Activated CD8-positive, alpha-beta T cell treated with anti-CD3 and anti-CD28 coated beads for 36 hours (primary cell): ENCODE measurements at regions not wholly inside any gene's neighbourhood (a gene's known extent, or its start where the extent isn't known, plus 50 kb on each side); places are given as distances from the start of the nearest gene placed in this dataset.

ENCODE experiments used
- ATAC-seq: fragments of 200-7000 bp; cut with Tn5 transposase; one replicate; pipeline ENCODE4 v1.10.0; 2021; ENCODE audit warnings: mild to moderate bottlenecking, moderate library complexity
- CTCF ChIA-PET: fragments of 350-600 bp; sonication (Branson Sonifier 250); formaldehyde crosslinking; loops from one replicate; lab custom pipeline; 2021; ENCODE audit warnings: antibody characterized with exemption; lab: Charles Lee
- POLR2A ChIA-PET: fragments of 350-600 bp; sonication (Branson Sonifier 250); formaldehyde crosslinking; loops from one replicate; lab custom pipeline; 2021; ENCODE audit warnings: antibody characterized with exemption; lab: Charles Lee
- DNase-seq: peaks from one replicate; pipeline ENCODE4 v3.0.0-alpha.2; 2020
- H3K27ac Mint-ChIP-seq: one replicate; pipeline ENCODE4 v1.8.0; 2021; ENCODE audit warnings: mild to moderate bottlenecking, mixed read lengths
- H3K27me3 Mint-ChIP-seq: one replicate; pipeline ENCODE4 v1.8.0; 2021; ENCODE audit warnings: mixed read lengths
- H3K36me3 Mint-ChIP-seq: one replicate; pipeline ENCODE4 v1.8.0; 2021; ENCODE audit warnings: low read depth, mixed read lengths
- H3K4me1 Mint-ChIP-seq: one replicate; pipeline ENCODE4 v1.8.0; 2021; ENCODE audit warnings: low read depth, mixed read lengths
- H3K4me3 Mint-ChIP-seq: one replicate; pipeline ENCODE4 v1.8.0; 2021; ENCODE audit warnings: mild to moderate bottlenecking, moderate library complexity, mixed read lengths
- H3K9me3 Mint-ChIP-seq: one replicate; pipeline ENCODE4 v1.8.0; 2021; ENCODE audit warnings: mixed read lengths
- CTCF ChIP-seq: fragments of 200-600 bp; IDR thresholded peaks from one replicate; pipeline ENCODE4 v1.8.0; 2022; ENCODE audit warnings: antibody characterized with exemption, mild to moderate bottlenecking
- intact Hi-C: fragments of 100-400 bp; cut with micrococcal nuclease; formaldehyde crosslinking; loops from one replicate; pipeline ENCODE4 v1.10.0; 2022

DNA sequence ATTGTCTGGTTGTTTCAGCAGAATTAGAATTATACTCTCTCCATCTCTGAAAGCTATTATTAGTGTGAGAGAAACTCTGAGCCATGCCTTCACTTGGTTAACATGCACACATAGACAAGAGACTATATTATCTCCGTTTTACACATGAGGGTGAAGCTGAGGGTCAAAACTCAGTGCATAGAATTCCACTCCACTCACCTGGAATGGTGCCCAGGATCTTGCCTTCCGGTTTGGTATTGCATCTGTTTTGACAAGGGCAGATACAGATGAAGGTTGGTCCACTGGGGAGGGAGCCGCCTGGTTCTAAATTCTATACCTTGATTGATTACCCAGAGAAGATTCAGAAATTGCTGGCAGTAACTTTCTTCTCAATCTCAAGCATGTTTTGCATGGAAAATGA, 149.5 kb upstream of the PELI2 start:
- H3K36me3 Mint-ChIP-seq = no peaks in the 10 kb centered on the region
- H3K27me3 Mint-ChIP-seq = peaks cover 6% of the 10 kb centered on the region
- H3K4me1 Mint-ChIP-seq = no peaks in the 10 kb centered on the region
- no peak for DNase-seq
- ChIA-PET POLR2A (no interaction called here), CTCF (no interaction called here)
- ATAC-seq = no peak
- no peak overlapping the region for H3K27ac Mint-ChIP-seq
- no peak for TF ChIP-seq CTCF
- H3K4me3 Mint-ChIP-seq = no peak overlapping the region
- H3K9me3 Mint-ChIP-seq = no peaks in the 10 kb centered on the region
- intact Hi-C loops = no loop called here

GRCh38 chr14:55973285-55973800, 144.9 kb upstream of the PELI2 start:
- intact Hi-C loops = no loop called here
- no peak overlapping the region for H3K27ac Mint-ChIP-seq
- no peak overlapping the region for H3K4me3 Mint-ChIP-seq
- ATAC-seq (no peak), DNase-seq (no peak)
- H3K4me1 Mint-ChIP-seq = no peaks in the 10 kb centered on the region
- no peaks in the 10 kb centered on the region for H3K9me3 Mint-ChIP-seq
- peaks cover 6% of the 10 kb centered on the region for H3K27me3 Mint-ChIP-seq
- ChIA-PET CTCF (no interaction called here), POLR2A (no interaction called here)
- TF ChIP-seq CTCF = no peak
- H3K36me3 Mint-ChIP-seq = no peaks in the 10 kb centered on the region

- POLR2A ChIA-PET = no interaction called here
Measured at GRCh38 chr14:55973911-55974630, 144.1 kb upstream of the PELI2 start.

GRCh38 chr14:55975281-55975910, 142.8 kb upstream of the PELI2 start:
- Mint-ChIP-seq H3K4me3 (no peak overlapping the region), H3K36me3 (no peaks in the 10 kb centered on the region), H3K9me3 (no peaks in the 10 kb centered on the region), H3K4me1 (no peaks in the 10 kb centered on the region), H3K27ac (no peak overlapping the region), H3K27me3 (peaks cover 6% of the 10 kb centered on the region)
- POLR2A ChIA-PET = no interaction called here
- DNase-seq (no peak), ATAC-seq (no peak)
- TF ChIP-seq CTCF = no peak
- intact Hi-C loops = no loop called here
- CTCF ChIA-PET = interaction anchor here (0.6 kb wide), 1 partner anchor 377 kb away, joined by 3 read pairs; no protein-coding TSS in a partner anchor

More at GRCh38 chr14:55973911-55974630, 144.1 kb upstream of the PELI2 start:
- H3K27me3 Mint-ChIP-seq = peaks cover 6% of the 10 kb centered on the region
- no peaks in the 10 kb centered on the region for H3K36me3 Mint-ChIP-seq
- no peak for TF ChIP-seq CTCF
- DNase-seq (no peak), ATAC-seq (no peak)
- no peaks in the 10 kb centered on the region for H3K9me3 Mint-ChIP-seq
- H3K27ac Mint-ChIP-seq = no peak overlapping the region
- intact Hi-C loops = no loop called here
- CTCF ChIA-PET = no interaction called here
- no peak overlapping the region for H3K4me3 Mint-ChIP-seq
- H3K4me1 Mint-ChIP-seq = no peaks in the 10 kb centered on the region

- DNase-seq (no peak), ATAC-seq (no peak)
- Mint-ChIP-seq H3K4me1 (no peaks in the 10 kb centered on the region), H3K27me3 (peaks cover 3% of the 10 kb centered on the region), H3K4me3 (no peak overlapping the region), H3K9me3 (peaks cover 3% of the 10 kb centered on the region), H3K27ac (no peak overlapping the region), H3K36me3 (no peaks in the 10 kb centered on the region)
- intact Hi-C loops = no loop called here
- no peak for TF ChIP-seq CTCF
- ChIA-PET POLR2A (no interaction called here), CTCF (no interaction called here)
Measured at GRCh38 chr14:55976219-55976618, 142.0 kb upstream of the PELI2 start.
